IMR-90 (cell line): ENCODE measurements at regions not wholly inside any gene's neighbourhood (a gene's known extent, or its start where the extent isn't known, plus 50 kb on each side); places are given as distances from the start of the nearest gene placed in this dataset.

ENCODE experiments used
- ATAC-seq: fragments of 200-7000 bp; cut with Tn5 transposase; 2 replicates; pipeline ENCODE4 v1.9.1; 2020; ENCODE audit warnings: low read depth, mild to moderate bottlenecking, moderate library complexity
- BruUV-seq: library from RNA; stranded (reverse); fragments of 400-500 nt; replicated peaks from 2 replicates; lab custom pipeline; 2021; lab: Mats Ljungman, UMichigan
- CTCF ChIA-PET: fragments of 300-600 bp; formaldehyde crosslinking; extraction: SDS; loops from one replicate; lab custom pipeline; 2021; ENCODE audit warnings: antibody characterized with exemption; lab: Yijun Ruan, JAX
- POLR2A ChIA-PET: fragments of 300-600 bp; sonication (Branson Sonifier 250); formaldehyde crosslinking; loops from one replicate; lab custom pipeline; 2022; ENCODE audit warnings: antibody characterized with exemption; ENCODE audit not compliant: unreplicated experiment; lab: Charles Lee
- DNase-seq: peaks from one replicate; pipeline ENCODE4 v3.0.0; 2013
- H2AFZ ChIP-seq: replicated peaks from 2 replicates; pipeline ENCODE3; 2013; ENCODE audit warnings: low read length, mild to moderate bottlenecking; ENCODE audit not compliant: poor library complexity
- H2AK5ac ChIP-seq: 2 replicates; pipeline ENCODE4 v1.6.1; 2013; ENCODE audit warnings: low read depth, low read length, inconsistent platforms
- H2AK9ac ChIP-seq: replicated peaks from 2 replicates; pipeline ENCODE3; 2013; ENCODE audit warnings: mild to moderate bottlenecking, low read depth, low read length, moderate library complexity; ENCODE audit not compliant: poor library complexity
- H2BK120ac ChIP-seq: 2 replicates; pipeline ENCODE4 v1.6.1; 2013; ENCODE audit warnings: low read depth, low read length, inconsistent platforms
- H2BK15ac ChIP-seq: 3 replicates; pipeline ENCODE4 v1.6.1; 2013; ENCODE audit warnings: low read depth, low read length, inconsistent platforms
- H2BK20ac ChIP-seq: 2 replicates; pipeline ENCODE4 v1.6.1; 2013; ENCODE audit warnings: low read depth, mild to moderate bottlenecking, inconsistent platforms, low read length, moderate library complexity
- H2BK5ac ChIP-seq: 2 replicates; pipeline ENCODE4 v1.6.1; 2013; ENCODE audit warnings: mild to moderate bottlenecking, low read depth, low read length, inconsistent platforms; ENCODE audit not compliant: poor library complexity, severe bottlenecking
- H3K14ac ChIP-seq: replicated peaks from 2 replicates; pipeline ENCODE4 v1.6.1; 2013; ENCODE audit warnings: low read depth, low read length, inconsistent platforms
- H3K18ac ChIP-seq: 2 replicates; pipeline ENCODE4 v1.6.1; 2013; ENCODE audit warnings: low read depth, low read length, control low read depth
- H3K23ac ChIP-seq: 2 replicates; pipeline ENCODE4 v1.6.1; 2013; ENCODE audit warnings: low read depth, low read length, inconsistent platforms
- H3K27ac ChIP-seq: 2 replicates; pipeline ENCODE4 v1.5.1; 2013; ENCODE audit warnings: mild to moderate bottlenecking, control low read depth, low read length; ENCODE audit not compliant: insufficient read depth
- H3K27me3 ChIP-seq: 2 replicates; pipeline ENCODE4 v1.6.1; 2013; ENCODE audit warnings: low read length; ENCODE audit not compliant: control insufficient read depth, insufficient read depth
- H3K36me3 ChIP-seq: 2 replicates; pipeline ENCODE4 v1.6.1; 2013; ENCODE audit warnings: low read length, mixed read lengths; ENCODE audit not compliant: control insufficient read depth, insufficient read depth
- H3K4ac ChIP-seq: 2 replicates; pipeline ENCODE4 v1.6.1; 2013; ENCODE audit warnings: low read depth, low read length, inconsistent platforms
- H3K4me1 ChIP-seq: 2 replicates; pipeline ENCODE4 v1.6.1; 2013; ENCODE audit warnings: low read length, mixed read lengths; ENCODE audit not compliant: control insufficient read depth, insufficient read depth
- H3K4me2 ChIP-seq: 2 replicates; pipeline ENCODE4 v1.6.1; 2013; ENCODE audit warnings: low read depth, mild to moderate bottlenecking, control low read depth, low read length, moderate library complexity
- H3K4me3 ChIP-seq: 2 replicates; pipeline ENCODE4 v1.5.1; 2013; ENCODE audit warnings: low read depth, mild to moderate bottlenecking, control low read depth, low read length, moderate library complexity; ENCODE audit not compliant: insufficient read depth
- H3K56ac ChIP-seq: 2 replicates; pipeline ENCODE4 v1.6.1; 2013; ENCODE audit warnings: low read length, inconsistent platforms; ENCODE audit not compliant: insufficient read depth; ENCODE audit errors: extremely low read depth
- H3K79me1 ChIP-seq, 2 experiments: 2 replicates each; pipeline ENCODE4 v1.6.1; 2013; ENCODE audit warnings: low read length in 2 of 2, inconsistent platforms in 1 of 2, low read depth in 1 of 2
- H3K9ac ChIP-seq: 2 replicates; pipeline ENCODE4 v1.6.1; 2013; ENCODE audit warnings: low read depth, low read length, control low read depth
- H3K9me1 ChIP-seq: 2 replicates; pipeline ENCODE4 v1.6.1; 2013; ENCODE audit warnings: low read length, inconsistent platforms; ENCODE audit not compliant: insufficient read depth
- H3K9me3 ChIP-seq: 2 replicates; pipeline ENCODE4 v1.6.1; 2013; ENCODE audit warnings: low read length; ENCODE audit not compliant: control insufficient read depth, insufficient read depth
- H4K20me1 ChIP-seq: 2 replicates; pipeline ENCODE4 v1.6.1; 2013; ENCODE audit warnings: low read length, inconsistent platforms; ENCODE audit not compliant: insufficient read depth
- H4K5ac ChIP-seq: 2 replicates; pipeline ENCODE4 v1.6.1; 2013; ENCODE audit warnings: mild to moderate bottlenecking, low read depth, low read length, control low read depth
- H4K8ac ChIP-seq, 2 experiments: 2 replicates each; pipeline ENCODE4 v1.6.1; 2013; ENCODE audit warnings: low read depth in 2 of 2, low read length in 2 of 2, control low read depth in 1 of 2, inconsistent platforms in 1 of 2
- H4K91ac ChIP-seq: 2 replicates; pipeline ENCODE4 v1.6.1; 2013; ENCODE audit warnings: low read depth, low read length, inconsistent platforms; ENCODE audit not compliant: insufficient read depth
- BHLHE40 ChIP-seq: fragments of 150-350 bp; IDR thresholded peaks from 2 replicates; pipeline ENCODE4 v1.6.1; 2016; ENCODE audit warnings: mild to moderate bottlenecking, low read depth, low read length
- MXI1 ChIP-seq: IDR thresholded peaks from 2 replicates; pipeline ENCODE4 v1.6.1; 2012; ENCODE audit warnings: low read depth, mild to moderate bottlenecking, low read length, moderate library complexity, borderline replicate concordance
- NFE2L2 ChIP-seq: fragments of 150-350 bp; IDR thresholded peaks from 2 replicates; pipeline ENCODE4 v1.6.1; 2016; ENCODE audit warnings: low read depth, mild to moderate bottlenecking, low read length
- WGBS, 2 experiments: methylation state at CpG; one replicate each; pipeline versions ENCODE4 v1.1.5 to v1.1.7; 2013; ENCODE audit warnings: missing lambda C conversion rate in 2 of 2; ENCODE audit not compliant: insufficient read length in 1 of 2; ENCODE audit errors: extremely low coverage in 2 of 2; 5-methylcytosine and 5-hydroxymethylcytosine counted together
- dilution Hi-C: fragments of 300-500 bp; cut with HindIII; formaldehyde crosslinking; loops from one replicate; pipeline ENCODE4 v1.14.3; 2018; ENCODE audit warnings: low sequenced_read_pairs; ENCODE audit not compliant: unreplicated experiment
- in situ Hi-C: fragments of 300-500 bp; cut with MboI; formaldehyde crosslinking; loops from 3 replicates; pipeline ENCODE4 v1.14.3; 2019; ENCODE audit warnings: low sequenced_read_pairs, inconsistent platforms, mixed read lengths
- intact Hi-C: fragments of 100-400 bp; cut with micrococcal nuclease; formaldehyde crosslinking; loops from 2 replicates; pipeline ENCODE4 v1.10.0; 2022
- TF ChIP-seq, protein P1 (sequence below): fragments of 150-350 bp; IDR thresholded peaks from 2 replicates; pipeline ENCODE4 v1.6.1; 2017; ENCODE audit warnings: mild to moderate bottlenecking, antibody characterized with exemption, low read length, low read depth

DNA sequence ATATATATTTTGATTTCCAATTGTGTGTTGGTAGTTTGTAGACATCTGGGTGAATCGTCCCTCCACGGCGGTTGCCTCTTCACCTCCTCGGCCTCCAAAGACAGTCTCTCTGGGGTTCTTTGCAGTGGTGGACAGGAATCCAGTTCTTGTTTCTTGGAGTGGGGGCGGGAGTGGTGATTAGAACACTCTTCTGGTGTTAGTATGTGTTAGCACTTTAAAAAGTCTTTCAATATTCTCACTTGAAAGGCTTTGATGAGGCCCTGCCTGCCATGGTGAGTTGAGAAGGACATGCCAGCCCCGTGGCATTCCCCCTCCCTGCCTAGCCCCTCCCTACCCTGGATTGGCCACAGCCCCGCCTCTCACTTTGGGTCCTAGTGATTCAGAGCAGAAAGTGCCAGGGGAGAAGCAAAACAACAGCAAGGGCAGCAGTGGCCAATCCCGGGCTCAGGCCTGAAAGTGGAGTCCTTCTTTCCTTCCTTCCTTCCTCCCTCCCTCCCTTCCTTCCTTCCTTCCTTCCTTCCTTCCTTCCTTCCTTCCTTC is 316.8 kb upstream of the HS6ST1 start:
- no CpG with 5 or more reads among the region's 8 CpGs for WGBS, 2 experiments
- no peak for ATAC-seq
- in situ Hi-C loops: no loop called here

More for the DNA sequence above, 316.8 kb upstream of the HS6ST1 start:
- H3K79me1 ChIP-seq: no peaks in the 10 kb centered on the region
- no peak overlapping the region for H2BK20ac ChIP-seq
- H2AFZ ChIP-seq: no peak overlapping the region
- H3K36me3 ChIP-seq: no peaks in the 10 kb centered on the region
- H3K9me1 ChIP-seq: no peaks in the 10 kb centered on the region
- DNase-seq: no peak
- intact Hi-C loops: no loop called here
- CTCF ChIA-PET: no interaction called here
- no peak overlapping the region for H2AK5ac ChIP-seq
- no peak overlapping the region for H3K23ac ChIP-seq
- no peak overlapping the region for H2BK15ac ChIP-seq
- TF ChIP-seq, protein P1, sequence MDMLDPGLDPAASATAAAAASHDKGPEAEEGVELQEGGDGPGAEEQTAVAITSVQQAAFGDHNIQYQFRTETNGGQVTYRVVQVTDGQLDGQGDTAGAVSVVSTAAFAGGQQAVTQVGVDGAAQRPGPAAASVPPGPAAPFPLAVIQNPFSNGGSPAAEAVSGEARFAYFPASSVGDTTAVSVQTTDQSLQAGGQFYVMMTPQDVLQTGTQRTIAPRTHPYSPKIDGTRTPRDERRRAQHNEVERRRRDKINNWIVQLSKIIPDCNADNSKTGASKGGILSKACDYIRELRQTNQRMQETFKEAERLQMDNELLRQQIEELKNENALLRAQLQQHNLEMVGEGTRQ: no peak
- no peak for TF ChIP-seq NFE2L2
- no peak for TF ChIP-seq BHLHE40
- no peak for TF ChIP-seq MXI1
- dilution Hi-C loops: no loop called here
- no peak overlapping the region for H4K91ac ChIP-seq
- no peaks in the 10 kb centered on the region; the same call in 1 of the 2 replicates for H3K4me1 ChIP-seq
- H3K4me2 ChIP-seq: no peak overlapping the region
- H4K5ac ChIP-seq: no peak overlapping the region
- no peak overlapping the region for H3K14ac ChIP-seq
- H3K27me3 ChIP-seq: no peaks in the 10 kb centered on the region
- H3K4ac ChIP-seq: no peak overlapping the region
- no peak overlapping the region for H2BK120ac ChIP-seq
- H2AK9ac ChIP-seq: no peak overlapping the region
- H4K8ac ChIP-seq: no peak overlapping the region
- H3K9me3 ChIP-seq: no peaks in the 10 kb centered on the region
- H3K56ac ChIP-seq: no peak overlapping the region
- no peak overlapping the region for H3K27ac ChIP-seq
- H4K20me1 ChIP-seq: no peaks in the 10 kb centered on the region
- H3K18ac ChIP-seq: no peak overlapping the region
- no TSS peak for BruUV-seq
- H2BK5ac ChIP-seq: no peak overlapping the region
- POLR2A ChIA-PET: no interaction called here
- H3K9ac ChIP-seq: no peak overlapping the region
- no peak overlapping the region for H3K4me3 ChIP-seq
